AG09309 (cell line): ENCODE measurements at regions not wholly inside any gene's neighbourhood (a gene's known extent, or its start where the extent isn't known, plus 50 kb on each side); places are given as distances from the start of the nearest gene placed in this dataset.

Source experiments
- DNase-seq: peaks from one replicate; pipeline ENCODE4 v3.0.0-alpha.2; 2010; ENCODE audit warnings: low read depth
- H3K4me3 ChIP-seq: 2 replicates; pipeline ENCODE4 v1.5.1; 2011; ENCODE audit warnings: mild to moderate bottlenecking, low read depth, low read length, moderate library complexity; ENCODE audit not compliant: control insufficient read depth
- CTCF ChIP-seq: IDR thresholded peaks from 2 replicates; pipeline ENCODE4 v1.5.1; 2011; ENCODE audit warnings: mild to moderate bottlenecking, low read depth, low read length, inconsistent platforms; ENCODE audit not compliant: insufficient read depth, control insufficient read depth; ENCODE audit errors: missing control alignments

GRCh38 chr7:145916776-145917175, 199.8 kb upstream of the CNTNAP2 start:
- no peak for DNase-seq
- no peak for TF ChIP-seq CTCF
- H3K4me3 ChIP-seq, result no peak overlapping the region

- H3K4me3 ChIP-seq, result no peak overlapping the region
- no peak for DNase-seq
- no peak for TF ChIP-seq CTCF
Measured at GRCh38 chr7:145915679-145916078, 200.9 kb upstream of the CNTNAP2 start.

- no peak for DNase-seq
- TF ChIP-seq CTCF, result no peak
- H3K4me3 ChIP-seq, result no peak overlapping the region
Measured at GRCh38 chr7:145909991-145910513, 206.5 kb upstream of the CNTNAP2 start.

GRCh38 chr7:145903658-145904057, 212.9 kb upstream of the CNTNAP2 start:
- TF ChIP-seq CTCF, result no peak
- H3K4me3 ChIP-seq, result no peak overlapping the region
- no peak for DNase-seq

GRCh38 chr7:145902123-145902522, 214.5 kb upstream of the CNTNAP2 start:
- TF ChIP-seq CTCF, result no peak
- no peak for DNase-seq

GRCh38 chr7:145899938-145900337, 216.7 kb upstream of the CNTNAP2 start:
- H3K4me3 ChIP-seq, result no peak overlapping the region
- TF ChIP-seq CTCF, result no peak
- no peak for DNase-seq

More at GRCh38 chr7:145902123-145902522, 214.5 kb upstream of the CNTNAP2 start:
- no peak overlapping the region for H3K4me3 ChIP-seq
